HG02798 (cell line): ENCODE measurements at regions not wholly inside any gene's neighbourhood (a gene's known extent, or its start where the extent isn't known, plus 50 kb on each side); places are given as distances from the start of the nearest gene placed in this dataset.
A peak's percentile ranks its signal among the peaks of the same experiment; 100 is the strongest.

Source experiments
- ATAC-seq: cut with Tn5 transposase; IDR thresholded peaks from one replicate; pipeline ENCODE4 v1.9.1; 2021; ENCODE audit warnings: mild to moderate bottlenecking; ENCODE audit not compliant: unreplicated experiment, poor library complexity

- no peak for ATAC-seq
Observed at GRCh38 chr2:163205589-163206254, 367.2 kb upstream of the KCNH7 start.

DNA sequence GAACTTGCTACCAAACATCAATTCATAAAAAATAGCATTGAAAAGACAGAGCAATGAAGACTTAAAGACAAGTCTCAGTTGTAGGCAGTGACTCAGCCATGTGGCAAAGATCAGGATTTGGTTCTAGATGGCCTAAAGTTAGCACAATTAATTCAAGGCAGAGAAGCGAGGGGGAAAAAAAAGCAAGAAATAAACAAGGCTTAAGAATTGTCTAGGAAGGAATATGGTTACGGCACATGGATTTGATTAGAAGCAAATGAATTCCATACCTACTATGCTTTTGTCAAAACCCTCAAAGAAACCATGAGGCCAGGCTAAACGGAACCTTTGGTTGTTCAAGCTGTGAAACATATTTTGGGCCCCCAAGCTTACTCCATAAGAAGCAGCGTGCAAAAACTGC, 362.2 kb upstream of the KCNH7 start:
- ATAC-seq = no peak

DNA sequence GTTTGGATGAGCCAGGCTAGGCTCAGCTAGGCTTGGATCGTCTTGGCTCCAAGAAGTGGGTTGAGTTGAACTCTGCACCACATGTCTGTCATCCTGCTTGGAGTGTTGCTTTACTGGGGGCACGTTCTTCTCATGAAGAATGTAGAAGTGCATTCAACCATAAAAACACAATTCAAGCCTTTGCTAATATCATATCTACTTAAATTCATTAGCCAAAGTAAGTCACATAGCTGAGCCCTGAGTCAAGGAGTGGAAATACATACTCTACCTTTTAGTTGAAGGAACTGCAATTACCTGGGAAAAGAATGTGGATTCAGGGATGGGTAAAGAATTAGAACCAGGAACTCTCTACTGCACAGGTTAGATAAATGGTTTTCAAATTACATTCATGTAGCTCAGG, 360.4 kb upstream of the KCNH7 start:
- no peak for ATAC-seq

- ATAC-seq = no peak
Observed at GRCh38 chr2:163198007-163198406, 359.4 kb upstream of the KCNH7 start.

DNA sequence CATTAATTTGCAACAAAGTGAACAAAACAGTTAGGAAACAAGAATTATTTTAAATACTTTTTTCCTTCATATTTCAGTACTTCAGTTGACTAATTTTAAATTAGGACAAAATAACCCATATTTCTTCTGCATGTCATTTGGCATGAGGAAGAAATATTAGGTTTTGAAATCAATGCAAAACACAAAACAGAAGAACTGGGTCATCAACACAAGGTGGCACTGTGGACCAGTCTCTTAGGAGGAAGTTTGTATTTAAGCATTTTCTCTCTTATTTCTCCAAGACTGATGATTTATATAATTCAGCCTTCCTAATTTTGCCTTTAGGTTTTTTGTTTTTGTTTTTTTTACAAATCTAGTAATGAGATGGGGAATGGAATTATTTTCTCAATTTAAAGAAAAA, 352.8 kb upstream of the KCNH7 start:
- peak; percentile 42 for ATAC-seq

DNA sequence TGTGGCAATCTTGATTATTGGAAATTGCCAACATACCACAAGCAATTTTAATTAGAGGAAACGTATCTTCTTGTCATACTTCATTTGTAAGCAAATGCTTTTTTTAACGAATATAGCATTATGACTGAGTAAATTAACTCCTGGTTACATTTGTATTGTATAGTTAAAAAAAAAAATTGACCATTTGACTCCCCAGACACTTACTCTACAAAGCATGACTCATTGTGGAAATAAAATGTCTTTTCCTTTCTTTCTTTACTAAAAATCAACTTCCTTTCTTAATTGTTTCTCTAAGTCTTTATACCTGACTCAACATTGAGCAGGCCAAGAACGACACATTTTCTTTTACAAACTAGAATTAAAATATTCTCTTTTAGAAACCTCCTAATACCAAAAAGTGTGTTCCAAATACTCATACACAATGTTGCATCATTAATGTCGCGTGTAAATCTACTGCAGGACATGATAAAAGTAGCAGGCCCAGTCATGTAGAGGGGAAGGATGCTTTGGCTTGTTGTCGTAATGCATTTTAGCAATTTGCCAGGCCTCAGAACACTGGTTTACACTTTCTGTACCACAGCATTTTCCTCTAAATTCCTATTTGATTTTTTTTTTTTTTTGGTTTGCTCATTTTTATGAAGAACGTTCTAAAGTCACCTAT, 349.6 kb upstream of the KCNH7 start:
- ATAC-seq = no peak

- ATAC-seq = no peak
Observed at GRCh38 chr2:163187119-163187518, 348.6 kb upstream of the KCNH7 start.

- no peak for ATAC-seq
Observed at GRCh38 chr2:163185160-163185559, 346.6 kb upstream of the KCNH7 start.

GRCh38 chr2:163182764-163183354, 344.3 kb upstream of the KCNH7 start:
- ATAC-seq = peak; percentile 72

- no peak for ATAC-seq
Observed at GRCh38 chr2:163177592-163177991, 339.0 kb upstream of the KCNH7 start.

DNA sequence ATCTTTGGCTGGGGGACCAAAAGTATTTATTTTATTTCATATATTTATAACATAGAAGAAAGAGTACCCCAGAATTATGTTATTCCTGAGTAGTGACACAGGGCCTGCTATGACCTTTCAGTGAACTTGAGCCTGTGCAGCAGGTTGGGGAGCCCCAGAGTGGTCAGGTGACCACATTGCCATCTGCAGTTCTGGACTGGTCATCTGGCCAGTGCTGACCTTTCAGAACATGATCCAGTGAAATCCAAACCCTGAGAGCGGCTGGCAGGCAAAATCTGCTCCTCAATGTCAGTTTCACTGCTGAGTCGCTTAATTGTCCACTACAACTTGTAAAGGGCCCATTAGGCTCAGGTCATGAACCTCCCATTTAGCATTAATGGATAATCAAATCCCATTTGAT, 336.7 kb upstream of the KCNH7 start:
- no peak for ATAC-seq

DNA sequence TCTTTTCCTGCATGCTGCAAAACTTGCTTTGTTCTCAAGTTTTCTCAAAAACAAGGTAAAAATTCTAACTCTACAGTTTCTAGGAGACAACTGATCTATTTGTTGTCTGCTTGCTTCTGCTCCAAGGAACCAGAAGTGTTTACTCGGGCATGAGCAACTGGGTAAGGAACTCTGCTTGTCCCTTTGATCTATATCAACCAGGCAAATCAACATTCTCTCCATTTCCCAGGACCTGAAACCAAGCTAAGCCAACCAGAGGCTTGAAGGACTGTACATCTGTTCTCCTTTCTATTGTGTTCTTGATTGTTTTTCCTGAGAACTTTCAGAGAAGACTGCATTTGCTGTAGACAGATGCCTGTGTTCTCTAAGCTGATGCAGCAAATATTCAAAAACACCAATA, 335.0 kb upstream of the KCNH7 start:
- no peak for ATAC-seq

DNA sequence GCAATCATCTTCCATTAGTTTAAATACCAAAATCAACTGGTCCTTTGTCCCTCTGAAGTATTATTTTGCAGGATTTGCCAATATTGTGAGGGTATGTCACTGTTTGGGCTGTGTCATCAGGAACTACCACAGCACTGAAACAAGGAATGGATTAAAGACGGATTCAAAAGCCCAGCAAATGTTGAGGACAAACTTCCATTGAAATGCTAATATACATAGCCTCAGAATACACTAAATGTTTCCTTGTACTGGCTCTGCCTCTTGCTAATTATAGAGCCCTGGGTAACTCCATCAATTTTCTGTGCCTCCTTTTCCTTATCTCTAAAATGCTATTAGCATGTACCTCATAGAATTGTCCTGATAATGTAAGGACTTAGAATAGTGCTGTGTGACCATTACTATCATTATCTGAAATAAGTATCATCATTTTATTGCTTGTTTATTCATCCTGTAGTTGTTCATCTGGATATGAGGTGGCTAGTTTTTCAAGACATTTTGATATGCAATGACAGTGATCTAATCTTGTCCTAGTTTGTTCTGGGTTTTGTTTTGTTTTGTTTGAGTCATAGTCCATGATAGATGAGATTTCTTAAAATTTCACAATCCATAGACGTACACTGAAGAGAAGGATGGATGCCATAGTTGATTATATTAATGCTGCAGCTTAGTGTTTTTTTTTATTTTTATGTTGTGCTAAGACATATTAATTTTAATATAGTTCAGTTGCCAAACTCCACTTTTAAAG, 333.4 kb upstream of the KCNH7 start:
- ATAC-seq = no peak

DNA sequence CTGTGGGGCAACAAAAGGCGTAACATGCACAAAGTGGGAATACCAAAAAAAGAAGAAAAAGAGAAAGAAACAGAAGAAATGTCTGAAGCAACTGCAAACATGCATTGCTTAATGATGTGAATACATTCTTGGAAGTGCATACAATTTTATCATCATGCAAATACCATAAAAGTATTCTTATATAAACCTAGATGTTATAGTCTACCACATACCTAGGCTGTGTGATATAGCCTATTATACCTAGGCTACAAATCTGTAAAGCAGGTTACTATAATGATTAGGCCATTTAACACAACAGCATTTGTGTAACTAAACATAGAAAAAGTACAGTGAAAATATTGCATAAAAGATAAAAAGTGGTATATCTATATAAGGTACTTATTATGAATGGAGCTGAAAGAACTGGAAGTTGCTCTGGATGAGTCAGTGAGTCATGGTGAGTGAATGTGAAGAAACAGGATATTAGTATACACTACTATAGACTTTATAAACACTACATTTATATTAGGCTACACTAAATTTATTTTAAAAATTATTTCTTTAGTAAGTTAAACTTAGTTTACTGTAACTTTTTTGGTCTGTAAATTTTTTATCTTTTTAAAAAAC, 319.4 kb upstream of the KCNH7 start:
- no peak for ATAC-seq

GRCh38 chr2:163157411-163157810, 318.8 kb upstream of the KCNH7 start:
- no peak for ATAC-seq

DNA sequence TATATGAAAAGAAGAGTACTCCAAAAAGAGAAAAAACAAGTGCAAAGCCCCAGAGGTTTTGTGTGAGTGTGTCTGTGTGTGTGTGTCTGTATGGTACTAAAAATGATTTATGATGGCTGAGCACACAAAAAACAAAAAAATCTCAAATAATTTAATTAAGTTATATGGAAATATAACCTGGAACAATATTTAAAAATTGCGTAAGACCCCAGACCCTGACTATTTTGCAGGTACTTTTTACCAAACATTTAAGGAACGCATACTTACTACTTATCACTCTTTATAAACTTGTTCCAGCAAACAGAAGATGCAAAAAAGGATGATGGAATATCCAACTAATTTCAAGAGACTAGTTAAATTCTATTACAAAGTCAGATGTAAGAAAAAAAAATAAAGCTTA, 317.4 kb upstream of the KCNH7 start:
- no peak for ATAC-seq

GRCh38 chr2:163155279-163155883, 316.8 kb upstream of the KCNH7 start:
- peak; percentile 88 for ATAC-seq

DNA sequence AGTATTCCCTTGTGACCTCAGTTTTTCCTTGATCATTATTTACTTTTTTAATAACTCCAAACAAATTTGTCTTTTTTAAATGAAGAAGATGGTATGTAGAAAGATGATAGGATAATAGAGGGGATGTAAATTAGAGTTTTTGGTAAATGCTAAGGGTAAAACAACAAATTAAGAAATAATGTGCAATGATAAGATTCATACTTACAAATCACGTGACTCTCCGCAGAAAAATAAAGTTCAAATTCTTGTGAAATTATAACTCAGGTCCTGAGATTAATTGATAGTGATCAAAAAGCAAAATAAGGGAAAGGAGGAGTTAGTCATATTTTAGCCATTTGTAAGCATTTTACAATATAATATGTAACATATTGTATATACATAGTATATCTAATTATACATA, 304.1 kb upstream of the KCNH7 start:
- no peak for ATAC-seq

GRCh38 chr2:163138947-163139346, 300.4 kb upstream of the KCNH7 start:
- no peak for ATAC-seq

DNA sequence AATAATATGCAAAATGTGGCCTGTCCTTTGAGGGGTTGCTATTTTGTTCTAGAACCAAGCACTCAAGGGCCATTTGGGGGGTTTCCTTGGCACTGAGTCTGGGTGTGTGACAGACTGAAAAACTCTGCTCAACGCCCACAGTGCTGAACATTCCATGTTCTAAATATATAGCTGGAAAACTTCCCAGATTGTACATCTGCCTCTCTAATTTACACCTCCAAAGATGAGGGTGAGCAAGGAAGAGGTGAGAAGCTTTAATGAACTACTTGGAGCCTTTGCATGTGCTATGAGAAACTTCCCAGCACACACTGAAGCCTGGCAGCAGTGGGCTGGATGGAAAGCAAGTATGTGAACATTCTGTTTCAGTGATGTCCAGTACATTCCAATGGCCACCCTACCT, 296.7 kb upstream of the KCNH7 start:
- no peak for ATAC-seq
